Skeletal muscle tissue (tissue), 3 donors: ENCODE measurements at regions not wholly inside any gene's neighbourhood (a gene's known extent, or its start where the extent isn't known, plus 50 kb on each side); places are given as distances from the start of the nearest gene placed in this dataset.

Experiments used
- H3K27ac ChIP-seq: one replicate; pipeline ENCODE4 v1.7.0; 2013; ENCODE audit warnings: mild to moderate bottlenecking, low read depth, low read length, inconsistent platforms
- H3K27me3 ChIP-seq, 3 donors: one replicate each; pipeline ENCODE4 v1.7.0; 2013; ENCODE audit warnings: low read length in 3 of 3; ENCODE audit not compliant: control insufficient read depth in 3 of 3, insufficient read depth in 3 of 3
- H3K36me3 ChIP-seq, 3 donors: one replicate each; pipeline ENCODE4 v1.7.0; 2013; ENCODE audit warnings: low read length in 3 of 3; ENCODE audit not compliant: control insufficient read depth in 3 of 3, insufficient read depth in 3 of 3
- H3K4me1 ChIP-seq, 3 donors: one replicate each; pipeline ENCODE4 v1.7.0; 2013; ENCODE audit warnings: low read length in 3 of 3, mild to moderate bottlenecking in 3 of 3; ENCODE audit not compliant: control insufficient read depth in 3 of 3, insufficient read depth in 3 of 3
- H3K4me3 ChIP-seq, 3 donors: one replicate each; pipeline ENCODE4 v1.7.0; 2013; ENCODE audit warnings: low read length in 3 of 3
- H3K9ac ChIP-seq, 3 donors: one replicate each; pipeline ENCODE4 v1.7.0; 2013; ENCODE audit warnings: low read length in 3 of 3, mild to moderate bottlenecking in 3 of 3, moderate library complexity in 2 of 3, low read depth in 1 of 3
- H3K9me3 ChIP-seq, 3 donors: one replicate each; pipeline ENCODE4 v1.7.0; 2013; ENCODE audit warnings: low read length in 3 of 3; ENCODE audit not compliant: control insufficient read depth in 3 of 3
- donor health status: Osteomylitis.

- no peak overlapping the region for H3K4me3 ChIP-seq
- no peaks in the 10 kb centered on the region for H3K36me3 ChIP-seq
- no peaks in the 10 kb centered on the region for H3K9me3 ChIP-seq
- no peak overlapping the region for H3K27ac ChIP-seq
- H3K9ac ChIP-seq: no peak overlapping the region
- no peaks in the 10 kb centered on the region for H3K27me3 ChIP-seq
- peaks cover 0 to 2% (median 0%) of the 10 kb centered on the region in 3 donors for H3K4me1 ChIP-seq
These were observed 204.8 kb upstream of the SALL1 start for GRCh38 chr16:51355875-51356274.

- no peaks in the 10 kb centered on the region for H3K27me3 ChIP-seq
- no peaks in the 10 kb centered on the region for H3K9me3 ChIP-seq
- peaks cover 0 to 2% (median 0%) of the 10 kb centered on the region in 3 donors for H3K4me1 ChIP-seq
- no peak overlapping the region for H3K4me3 ChIP-seq
- no peaks in the 10 kb centered on the region for H3K36me3 ChIP-seq
- no peak overlapping the region for H3K27ac ChIP-seq
- H3K9ac ChIP-seq: no peak overlapping the region
These were observed 204.1 kb upstream of the SALL1 start for GRCh38 chr16:51355195-51355594.

GRCh38 chr16:51353055-51353454, 202.0 kb upstream of the SALL1 start:
- Histone ChIP-seq H3K27ac (no peak overlapping the region), H3K36me3 (no peaks in the 10 kb centered on the region), H3K4me1 (no peaks in the 10 kb centered on the region), H3K27me3 (no peaks in the 10 kb centered on the region), H3K9me3 (no peaks in the 10 kb centered on the region), H3K4me3 (no peak overlapping the region), H3K9ac (no peak overlapping the region)

- no peak overlapping the region for H3K4me3 ChIP-seq
- H3K4me1 ChIP-seq: no peaks in the 10 kb centered on the region
- no peaks in the 10 kb centered on the region for H3K36me3 ChIP-seq
- H3K9ac ChIP-seq: no peak overlapping the region
- no peak overlapping the region for H3K27ac ChIP-seq
- H3K9me3 ChIP-seq: no peaks in the 10 kb centered on the region
- H3K27me3 ChIP-seq: no peaks in the 10 kb centered on the region
These were observed 198.6 kb upstream of the SALL1 start for GRCh38 chr16:51349626-51350025.

- no peaks in the 10 kb centered on the region for H3K27me3 ChIP-seq
- no peak overlapping the region for H3K4me3 ChIP-seq
- no peaks in the 10 kb centered on the region for H3K4me1 ChIP-seq
- H3K9ac ChIP-seq: no peak overlapping the region
- H3K9me3 ChIP-seq: no peaks in the 10 kb centered on the region
- H3K27ac ChIP-seq: no peak overlapping the region
- H3K36me3 ChIP-seq: no peaks in the 10 kb centered on the region
These were observed 192.3 kb upstream of the SALL1 start for GRCh38 chr16:51343411-51343810.

GRCh38 chr16:51341204-51341603, 190.1 kb upstream of the SALL1 start:
- Histone ChIP-seq H3K27ac (no peak overlapping the region), H3K4me1 (no peaks in the 10 kb centered on the region), H3K9ac (no peak overlapping the region), H3K36me3 (no peaks in the 10 kb centered on the region), H3K9me3 (peaks cover 0 to 3% (median 0%) of the 10 kb centered on the region in 3 donors), H3K4me3 (no peak overlapping the region), H3K27me3 (no peaks in the 10 kb centered on the region)

- Histone ChIP-seq H3K9ac (no peak overlapping the region), H3K27ac (no peak overlapping the region), H3K36me3 (no peaks in the 10 kb centered on the region), H3K4me3 (no peak overlapping the region), H3K9me3 (peaks cover 0 to 3% (median 0%) of the 10 kb centered on the region in 3 donors), H3K27me3 (no peaks in the 10 kb centered on the region), H3K4me1 (no peaks in the 10 kb centered on the region)
These were observed 186.6 kb upstream of the SALL1 start for GRCh38 chr16:51337662-51338061.

- H3K27ac ChIP-seq: no peak overlapping the region
- no peaks in the 10 kb centered on the region for H3K27me3 ChIP-seq
- H3K36me3 ChIP-seq: no peaks in the 10 kb centered on the region
- no peak overlapping the region for H3K4me3 ChIP-seq
- H3K9ac ChIP-seq: no peak overlapping the region
- no peaks in the 10 kb centered on the region for H3K4me1 ChIP-seq
- no peaks in the 10 kb centered on the region for H3K9me3 ChIP-seq
These were observed 177.7 kb upstream of the SALL1 start for GRCh38 chr16:51328733-51329132.

GRCh38 chr16:51327001-51327400, 175.9 kb upstream of the SALL1 start:
- Histone ChIP-seq H3K36me3 (no peaks in the 10 kb centered on the region), H3K4me1 (no peaks in the 10 kb centered on the region), H3K27me3 (no peaks in the 10 kb centered on the region), H3K4me3 (no peak overlapping the region), H3K9ac (no peak overlapping the region), H3K9me3 (no peaks in the 10 kb centered on the region), H3K27ac (no peak overlapping the region)

GRCh38 chr16:51326131-51326856, 175.2 kb upstream of the SALL1 start:
- no peaks in the 10 kb centered on the region for H3K27me3 ChIP-seq
- H3K9me3 ChIP-seq: no peaks in the 10 kb centered on the region
- no peaks in the 10 kb centered on the region for H3K4me1 ChIP-seq
- H3K36me3 ChIP-seq: no peaks in the 10 kb centered on the region
- no peak overlapping the region for H3K4me3 ChIP-seq
- no peak overlapping the region for H3K27ac ChIP-seq
- H3K9ac ChIP-seq: no peak overlapping the region
